HCT116 (cell line): ENCODE measurements at regions not wholly inside any gene's neighbourhood (a gene's known extent, or its start where the extent isn't known, plus 50 kb on each side); places are given as distances from the start of the nearest gene placed in this dataset.

Source experiments
- ATAC-seq: fragments of 200-7000 bp; cut with Tn5 transposase; 2 replicates; pipeline ENCODE4 v1.9.1; 2020; ENCODE audit warnings: mild to moderate bottlenecking, moderate library complexity
- BruUV-seq: library from RNA; stranded (reverse); fragments of 400-500 nt; replicated peaks from 2 replicates; lab custom pipeline; 2021; lab: Mats Ljungman, UMichigan
- CTCF ChIA-PET: fragments of 300-600 bp; sonication (Branson Sonifier 250); formaldehyde crosslinking; loops from one replicate; lab custom pipeline; 2021; ENCODE audit warnings: antibody characterized with exemption; lab: Charles Lee
- POLR2A ChIA-PET: fragments of 300-600, 350-600 bp; sonication (Branson Sonifier 250); formaldehyde crosslinking; loops from one replicate; lab custom pipeline; 2021; ENCODE audit warnings: antibody characterized with exemption; lab: Charles Lee
- RAD21 ChIA-PET, 2 experiments: fragments of 300-600 bp; sonication (Branson Sonifier 250); formaldehyde crosslinking; loops; one replicate each; lab custom pipeline; 2023; ENCODE audit warnings: low total read pairs in 2 of 2; ENCODE audit not compliant: uncharacterized antibody in 2 of 2, unreplicated experiment in 2 of 2, low non-redundant PET in 1 of 2; lab: Charles Lee
- DNase-seq: peaks from one replicate; pipeline ENCODE4 v3.0.0-alpha.2; 2010; ENCODE audit warnings: low read depth, low spot score
- H2AFZ ChIP-seq: fragments of 200-600 bp; shearing (Covaris generic), sonication (generic); 2 replicates; pipeline ENCODE4 v1.6.1; 2017; ENCODE audit warnings: low read depth, mixed run types, mixed read lengths, antibody characterized with exemption, low read length; ENCODE audit not compliant: poor library complexity, severe bottlenecking
- H3K27ac ChIP-seq: 2 replicates; pipeline ENCODE4 v1.5.1; 2012; ENCODE audit warnings: low read depth, low read length
- H3K27me3 ChIP-seq: fragments of 200-600 bp; sonication (generic); 2 replicates; pipeline ENCODE4 v1.6.1; 2016; ENCODE audit warnings: mixed run types, low read length, mixed read lengths; ENCODE audit not compliant: insufficient read depth
- H3K36me3 ChIP-seq, 2 experiments: fragments of 200-500 bp in 1 of 2; fragments of 200-600 bp in 1 of 2; sonication (Bioruptor generic) in 1 of 2; sonication (generic) in 1 of 2; 2 replicates each; pipeline versions ENCODE4 v1.5.1 to v1.6.1; 2014 to 2016; ENCODE audit warnings: low read length in 2 of 2, inconsistent platforms in 1 of 2, mixed read lengths in 1 of 2, mixed run types in 1 of 2; ENCODE audit not compliant: insufficient read depth in 2 of 2, control insufficient read depth in 1 of 2
- H3K4me1 ChIP-seq, 2 experiments: fragments of 200-600 bp in 1 of 2; sonication (generic) in 1 of 2; 2 replicates each; pipeline versions ENCODE4 v1.5.1 to v1.6.1; 2012 to 2017; ENCODE audit warnings: low read length in 2 of 2, inconsistent platforms in 1 of 2, mild to moderate bottlenecking in 1 of 2, mixed read lengths in 1 of 2, mixed run types in 1 of 2, moderate library complexity in 1 of 2; ENCODE audit not compliant: insufficient read depth in 2 of 2, control insufficient read depth in 1 of 2
- H3K4me2 ChIP-seq: fragments of 200-600 bp; sonication (generic); 2 replicates; pipeline ENCODE4 v1.6.1; 2017; ENCODE audit warnings: mixed run types, low read length, mixed read lengths
- H3K4me3 ChIP-seq, 2 experiments: fragments of 200-600 bp in 1 of 2; sonication (generic) in 1 of 2; replicated peaks in 1 of 2; 2 replicates each; pipeline ENCODE4 v1.5.1; 2011 to 2016; ENCODE audit warnings: low read length in 2 of 2, control low read depth in 1 of 2, low read depth in 1 of 2, mild to moderate bottlenecking in 1 of 2, mixed read lengths in 1 of 2, mixed run types in 1 of 2
- H3K79me2 ChIP-seq: fragments of 200-600 bp; sonication (generic); 2 replicates; pipeline ENCODE4 v1.6.1; 2017; ENCODE audit warnings: mild to moderate bottlenecking, mixed run types, low read length, moderate library complexity, mixed read lengths; ENCODE audit not compliant: insufficient read depth
- H3K9ac ChIP-seq: fragments of 200-600 bp; sonication (generic); 2 replicates; pipeline ENCODE4 v1.6.1; 2016; ENCODE audit warnings: low read length, mixed read lengths
- H3K9me2 ChIP-seq: fragments of 200-600 bp; sonication (generic), shearing (Covaris generic); 2 replicates; pipeline ENCODE4 v1.6.1; 2017; ENCODE audit warnings: mixed run types, mild to moderate bottlenecking, moderate library complexity; ENCODE audit not compliant: insufficient read depth
- H3K9me3 ChIP-seq, 2 experiments: fragments of 200-500 bp in 1 of 2; fragments of 200-600 bp in 1 of 2; sonication (Bioruptor generic) in 1 of 2; sonication (generic) in 1 of 2; 2 replicates each; pipeline ENCODE4 v1.6.1; 2014 to 2017; ENCODE audit warnings: low read length in 2 of 2, mixed read lengths in 2 of 2, inconsistent platforms in 1 of 2, low read depth in 1 of 2, mild to moderate bottlenecking in 1 of 2, mixed run types in 1 of 2, moderate library complexity in 1 of 2; ENCODE audit not compliant: control insufficient read depth in 1 of 2, insufficient read depth in 1 of 2
- H4K20me1 ChIP-seq: fragments of 200-600 bp; sonication (generic), shearing (Covaris generic); 2 replicates; pipeline ENCODE4 v1.6.1; 2017; ENCODE audit warnings: mixed run types, mild to moderate bottlenecking, moderate library complexity; ENCODE audit not compliant: insufficient read depth
- ATF3 ChIP-seq: IDR thresholded peaks from 2 replicates; pipeline ENCODE4 v1.6.1; 2012
- CBX3 ChIP-seq: IDR thresholded peaks from 2 replicates; pipeline ENCODE4 v1.6.1; 2012; ENCODE audit warnings: low read depth
- CEBPB ChIP-seq: IDR thresholded peaks from 2 replicates; pipeline ENCODE4 v1.6.1; 2012; ENCODE audit warnings: low read depth
- CTCF ChIP-seq, 3 experiments: fragments of 200-600 bp in 1 of 3; sonication (generic) in 1 of 3; IDR thresholded peaks in 2 of 3; conservative IDR thresholded peaks in 1 of 3; 2 replicates each; pipeline ENCODE4 v1.5.1; 2012 to 2017; ENCODE audit warnings: low read depth in 2 of 3, low read length in 2 of 3, antibody characterized with exemption in 1 of 3, borderline replicate concordance in 1 of 3, control low read depth in 1 of 3, mild to moderate bottlenecking in 1 of 3, mixed read lengths in 1 of 3, mixed run types in 1 of 3, moderate library complexity in 1 of 3; ENCODE audit not compliant: insufficient read depth in 1 of 3
- EGR1 ChIP-seq: IDR thresholded peaks from 2 replicates; pipeline ENCODE4 v1.6.1; 2012; ENCODE audit warnings: low read depth
- ELF1 ChIP-seq: IDR thresholded peaks from 2 replicates; pipeline ENCODE4 v1.6.1; 2012; ENCODE audit warnings: low read depth, borderline replicate concordance
- EZH2 ChIP-seq: fragments of 200-600 bp; sonication (generic); IDR thresholded peaks from 2 replicates; pipeline ENCODE4 v1.6.1; 2017; ENCODE audit warnings: antibody characterized with exemption, mixed run types
- FOSL1 ChIP-seq: IDR thresholded peaks from 2 replicates; pipeline ENCODE4 v1.6.1; 2012; ENCODE audit warnings: low read depth
- MAX ChIP-seq: IDR thresholded peaks from 2 replicates; pipeline ENCODE4 v1.6.1; 2012
- POLR2A ChIP-seq: IDR thresholded peaks from 2 replicates; pipeline ENCODE4 v1.7.0; 2011; ENCODE audit warnings: borderline replicate concordance; ENCODE audit not compliant: insufficient read depth, insufficient read length; ENCODE audit errors: extremely low read depth
- REST ChIP-seq: IDR thresholded peaks from 2 replicates; pipeline ENCODE4 v1.6.1; 2012; ENCODE audit warnings: low read depth
- SIN3A ChIP-seq: IDR thresholded peaks from 2 replicates; pipeline ENCODE4 v1.6.1; 2012; ENCODE audit warnings: low read depth
- SRF ChIP-seq: IDR thresholded peaks from 2 replicates; pipeline ENCODE4 v1.6.1; 2012; ENCODE audit warnings: low read depth
- YY1 ChIP-seq: IDR thresholded peaks from 2 replicates; pipeline ENCODE4 v1.6.1; 2011; ENCODE audit warnings: low read length, low read depth, moderate library complexity, mild to moderate bottlenecking; ENCODE audit not compliant: insufficient replicate concordance; ENCODE audit errors: extremely low read depth
- intact Hi-C: fragments of 100-400 bp; cut with micrococcal nuclease; formaldehyde crosslinking; loops from 2 replicates; pipeline ENCODE4 v1.10.0; 2022

- Histone ChIP-seq H3K27ac (no peak overlapping the region), H3K27me3 (no peaks in the 10 kb centered on the region), H3K4me3 (no peak overlapping the region), H3K9ac (no peak overlapping the region), H2AFZ (no peak overlapping the region), H3K4me1 (peaks cover 0 to 12% of the 10 kb centered on the region in 2 experiments; a peak in 1 of 4 replicates), H3K36me3 (no peaks in the 10 kb centered on the region), H3K4me2 (no peak overlapping the region), H3K79me2 (no peaks in the 10 kb centered on the region), H3K9me3 (no peaks in the 10 kb centered on the region), H4K20me1 (no peaks in the 10 kb centered on the region), H3K9me2 (no peaks in the 10 kb centered on the region)
- RAD21 ChIA-PET, result no interaction called here
- POLR2A ChIA-PET, result no interaction called here
- TF ChIP-seq SRF, result no peak
- intact Hi-C loops, result no loop called here
- ATAC-seq (no peak), DNase-seq (no peak)
- BruUV-seq, result no TSS peak
- CTCF ChIA-PET, result no interaction called here
Measured at GRCh38 chr20:63122626-63123025, 93.3 kb downstream of the YTHDF1 start.

- H3K9me3 ChIP-seq, result no peaks in the 10 kb centered on the region
- H3K36me3 ChIP-seq, result no peaks in the 10 kb centered on the region
- ChIA-PET CTCF (no interaction called here), RAD21 (no interaction called here), POLR2A (no interaction called here)
- H3K27ac ChIP-seq, result no peak overlapping the region
- no peak overlapping the region for H3K4me3 ChIP-seq
- no peaks in the 10 kb centered on the region for H4K20me1 ChIP-seq
- H3K27me3 ChIP-seq, result no peaks in the 10 kb centered on the region
- BruUV-seq, result no TSS peak
- ATAC-seq, result no peak
- no peaks in the 10 kb centered on the region for H3K79me2 ChIP-seq
- no peaks in the 10 kb centered on the region for H3K9me2 ChIP-seq
- no peak overlapping the region for H3K4me2 ChIP-seq
- H3K9ac ChIP-seq, result no peak overlapping the region
- intact Hi-C loops, result no loop called here
- no peak overlapping the region for H2AFZ ChIP-seq
- no peak for DNase-seq
- peaks cover 0 to 12% of the 10 kb centered on the region in 2 experiments; a peak in 1 of 4 replicates for H3K4me1 ChIP-seq
- TF ChIP-seq ATF3 (no peak), ELF1 (no peak), CEBPB (no peak), EZH2 (no peak), CBX3 (no peak), POLR2A (no peak), REST (no peak), FOSL1 (no peak), YY1 (no peak), SRF (no peak), SIN3A (no peak), MAX (no peak), CTCF (IDR thresholded peaks at IDR 0.05 in 2 of 3, conservative IDR thresholded peaks at IDR 0.05 in 1 of 3; ENCODE audit: borderline replicate concordance in 1 of 3, insufficient read depth in 1 of 3, low read depth in 2 of 3, low read length in 2 of 3) (no peak), EGR1 (no peak)
Measured at GRCh38 chr20:63121749-63122405, 94.1 kb downstream of the YTHDF1 start.
